GM19438 (cell line): ENCODE measurements at regions not wholly inside any gene's neighbourhood (a gene's known extent, or its start where the extent isn't known, plus 50 kb on each side); places are given as distances from the start of the nearest gene placed in this dataset.

ENCODE experiments used
- ATAC-seq: cut with Tn5 transposase; IDR thresholded peaks from one replicate; pipeline ENCODE4 v1.9.1; 2021; ENCODE audit warnings: low read depth; ENCODE audit not compliant: unreplicated experiment

GRCh38 chr15:31472636-31473384 is 146.2 kb downstream of the KLF13 start:
- peak; percentile 87 for ATAC-seq

GRCh38 chr15:31473385-31474058 is 146.9 kb downstream of the KLF13 start:
- ATAC-seq, result peak; percentile 19

GRCh38 chr15:31474059-31474868 is 147.6 kb downstream of the KLF13 start:
- no peak for ATAC-seq

GRCh38 chr15:31476236-31476810 is 149.7 kb downstream of the KLF13 start:
- no peak for ATAC-seq

GRCh38 chr15:31476866-31477265 is 150.2 kb downstream of the KLF13 start:
- ATAC-seq, result no peak

GRCh38 chr15:31477301-31477700 is 150.7 kb downstream of the KLF13 start:
- ATAC-seq, result no peak

- no peak for ATAC-seq
Observed at GRCh38 chr15:31477851-31478701, 151.4 kb downstream of the KLF13 start.

GRCh38 chr15:31478702-31479221 is 152.1 kb downstream of the KLF13 start:
- ATAC-seq, result no peak

- ATAC-seq, result no peak
Observed at GRCh38 chr15:31480356-31481025, 153.9 kb downstream of the KLF13 start.

- ATAC-seq, result no peak
Observed at GRCh38 chr15:31481142-31481541, 154.5 kb downstream of the KLF13 start.

GRCh38 chr15:31482122-31482922 is 155.7 kb downstream of the KLF13 start:
- ATAC-seq, result no peak

GRCh38 chr15:31483053-31483985 is 156.7 kb downstream of the KLF13 start:
- peak; percentile 61 for ATAC-seq

- no peak for ATAC-seq
Observed at GRCh38 chr15:31483986-31484951, 157.6 kb downstream of the KLF13 start.

GRCh38 chr15:31484986-31485385 is 158.4 kb downstream of the KLF13 start:
- no peak for ATAC-seq

- ATAC-seq, result no peak
Observed at GRCh38 chr15:31485431-31485830, 158.8 kb downstream of the KLF13 start.

- no peak for ATAC-seq
Observed at GRCh38 chr15:31485911-31486461, 159.4 kb downstream of the KLF13 start.
